HepG2 (cell line): ENCODE measurements at regions not wholly inside any gene's neighbourhood (a gene's known extent, or its start where the extent isn't known, plus 50 kb on each side); places are given as distances from the start of the nearest gene placed in this dataset.

Experiments used
- AKAP8 ChIP-seq: sonication (generic); formaldehyde crosslinking; IDR thresholded peaks from 2 replicates; pipeline ENCODE4 v1.5.1; 2020; ENCODE audit warnings: mild to moderate bottlenecking, missing genetic modification reagents
- ATAD3A ChIP-seq: sonication (generic); formaldehyde crosslinking; IDR thresholded peaks from 2 replicates; pipeline ENCODE4 v1.4.0; 2020; ENCODE audit warnings: missing genetic modification reagents
- EED ChIP-seq: sonication (generic); formaldehyde crosslinking; IDR thresholded peaks from 2 replicates; pipeline ENCODE4 v1.5.0; 2020; ENCODE audit warnings: mild to moderate bottlenecking, missing genetic modification reagents
- FOXK2 ChIP-seq: fragments of 450-650 bp; IDR thresholded peaks from 2 replicates; pipeline ENCODE4 v1.6.1; 2016
- HNRNPH1 ChIP-seq: fragments of 200-400 bp; formaldehyde crosslinking; optimal IDR thresholded peaks from 2 replicates; pipeline ENCODE3; 2017; ENCODE audit warnings: mild to moderate bottlenecking, low read depth, low read length
- ISL2 ChIP-seq: sonication (generic); formaldehyde crosslinking; IDR thresholded peaks from 2 replicates; pipeline ENCODE4 v1.5.0; 2020; ENCODE audit warnings: missing genetic modification reagents
- JDP2 ChIP-seq: sonication (generic); formaldehyde crosslinking; IDR thresholded peaks from 2 replicates; pipeline ENCODE4 v1.8.1; 2022; ENCODE audit warnings: missing genetic modification reagents, borderline replicate concordance
- KDM3A ChIP-seq: IDR thresholded peaks from 2 replicates; pipeline ENCODE4 v1.6.1; 2018; ENCODE audit warnings: low read depth, missing compliant biosample characterization
- KDM5A ChIP-seq: fragments of 200-600 bp; sonication (generic); IDR thresholded peaks from 2 replicates; pipeline ENCODE4 v1.7.0; 2018; ENCODE audit warnings: antibody characterized with exemption, mild to moderate bottlenecking, low read length, borderline replicate concordance
- KLF6 ChIP-seq: IDR thresholded peaks from 2 replicates; pipeline ENCODE4 v1.8.0; 2016; ENCODE audit warnings: missing biosample characterization, missing genetic modification reagents
- MED1 ChIP-seq: sonication (generic); formaldehyde crosslinking; IDR thresholded peaks from 2 replicates; pipeline ENCODE4 v1.4.0; 2020; ENCODE audit warnings: missing genetic modification reagents
- MTA3 ChIP-seq: sonication (generic); formaldehyde crosslinking; IDR thresholded peaks from 2 replicates; pipeline ENCODE4 v1.4.0; 2020; ENCODE audit warnings: missing genetic modification reagents
- PRPF4 ChIP-seq: fragments of 200-400 bp; formaldehyde crosslinking; IDR thresholded peaks from 2 replicates; pipeline ENCODE4 v1.6.1; 2016; ENCODE audit warnings: low read length, low read depth; ENCODE audit not compliant: poor library complexity, severe bottlenecking
- SALL1 ChIP-seq: sonication (generic); formaldehyde crosslinking; IDR thresholded peaks from 2 replicates; pipeline ENCODE4 v1.8.0; 2022; ENCODE audit warnings: mild to moderate bottlenecking, missing genetic modification reagents
- SAP130 ChIP-seq: IDR thresholded peaks from 2 replicates; pipeline ENCODE4 v1.6.1; 2016; ENCODE audit warnings: low read depth
- ZNF124 ChIP-seq: sonication (generic); formaldehyde crosslinking; IDR thresholded peaks from 2 replicates; pipeline ENCODE4 v1.4.0; 2020; ENCODE audit warnings: missing genetic modification reagents
- ZNF253 ChIP-seq: sonication (generic); formaldehyde crosslinking; IDR thresholded peaks from 2 replicates; pipeline ENCODE4 v1.8.0; 2022; ENCODE audit warnings: mild to moderate bottlenecking, missing genetic modification reagents, borderline replicate concordance
- ZNF451 ChIP-seq: sonication (generic); formaldehyde crosslinking; IDR thresholded peaks from 2 replicates; pipeline ENCODE4 v1.5.0; 2020; ENCODE audit warnings: mild to moderate bottlenecking, missing genetic modification reagents
- ZNF550 ChIP-seq: sonication (generic); formaldehyde crosslinking; IDR thresholded peaks from 2 replicates; pipeline ENCODE4 v1.4.0; 2020; ENCODE audit warnings: mild to moderate bottlenecking, missing genetic modification reagents, borderline replicate concordance
- ZNF616 ChIP-seq: sonication (generic); formaldehyde crosslinking; IDR thresholded peaks from 2 replicates; pipeline ENCODE4 v1.5.0; 2020; ENCODE audit warnings: low read depth, mild to moderate bottlenecking, missing genetic modification reagents
- ZNF7 ChIP-seq: IDR thresholded peaks from 2 replicates; pipeline ENCODE4 v1.6.1; 2016; ENCODE audit warnings: missing biosample characterization, missing genetic modification reagents
- TF ChIP-seq, protein P1 (sequence below): sonication (generic); formaldehyde crosslinking; IDR thresholded peaks from 2 replicates; pipeline ENCODE4; 2020; ENCODE audit warnings: missing genetic modification reagents, mild to moderate bottlenecking, borderline replicate concordance
- TF ChIP-seq, protein P2 (sequence below): sonication (generic); formaldehyde crosslinking; IDR thresholded peaks from 2 replicates; pipeline ENCODE4 v1.4.0; 2020; ENCODE audit warnings: mild to moderate bottlenecking, missing genetic modification reagents
- TF ChIP-seq, protein P3 (sequence below): sonication (generic); formaldehyde crosslinking; IDR thresholded peaks from 2 replicates; pipeline ENCODE4 v1.8.0; 2022; ENCODE audit warnings: missing genetic modification reagents, mild to moderate bottlenecking, inconsistent platforms, borderline replicate concordance
- TF ChIP-seq, protein P4 (sequence below): sonication (generic); formaldehyde crosslinking; IDR thresholded peaks from 2 replicates; pipeline ENCODE4 v1.5.1; 2020; ENCODE audit warnings: mild to moderate bottlenecking, missing genetic modification reagents, moderate library complexity

DNA sequence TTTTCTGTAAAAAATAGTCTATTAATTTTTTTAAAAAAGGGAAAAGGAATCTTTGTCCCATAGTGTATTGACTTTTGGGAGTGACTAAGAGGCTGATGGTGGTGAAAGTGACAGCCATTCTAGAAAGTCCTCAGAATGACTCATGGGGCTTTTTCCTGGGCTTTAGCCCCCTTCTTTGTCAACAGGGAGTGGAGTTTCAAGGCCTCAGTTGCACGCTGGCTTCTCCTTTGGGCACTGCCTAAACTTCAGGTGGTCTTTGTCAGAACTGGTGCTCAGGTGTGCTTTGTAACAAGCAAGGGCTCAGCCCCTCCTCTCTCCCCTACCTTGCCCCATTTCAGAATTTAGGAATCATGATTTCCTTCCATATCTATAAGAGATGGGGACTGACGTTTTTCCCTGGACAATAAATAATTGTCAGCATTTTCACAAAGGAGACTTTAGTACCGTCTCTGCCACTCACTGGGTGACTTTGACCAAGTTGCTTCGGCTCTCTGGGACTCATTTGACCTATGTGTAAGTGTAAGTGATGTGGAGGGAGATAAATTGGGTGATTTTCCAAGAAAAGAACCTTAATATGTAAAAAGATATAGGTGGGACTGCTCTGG lies 61.2 kb upstream of the IGFBP2 start (continued):
- TF ChIP-seq, protein P1, sequence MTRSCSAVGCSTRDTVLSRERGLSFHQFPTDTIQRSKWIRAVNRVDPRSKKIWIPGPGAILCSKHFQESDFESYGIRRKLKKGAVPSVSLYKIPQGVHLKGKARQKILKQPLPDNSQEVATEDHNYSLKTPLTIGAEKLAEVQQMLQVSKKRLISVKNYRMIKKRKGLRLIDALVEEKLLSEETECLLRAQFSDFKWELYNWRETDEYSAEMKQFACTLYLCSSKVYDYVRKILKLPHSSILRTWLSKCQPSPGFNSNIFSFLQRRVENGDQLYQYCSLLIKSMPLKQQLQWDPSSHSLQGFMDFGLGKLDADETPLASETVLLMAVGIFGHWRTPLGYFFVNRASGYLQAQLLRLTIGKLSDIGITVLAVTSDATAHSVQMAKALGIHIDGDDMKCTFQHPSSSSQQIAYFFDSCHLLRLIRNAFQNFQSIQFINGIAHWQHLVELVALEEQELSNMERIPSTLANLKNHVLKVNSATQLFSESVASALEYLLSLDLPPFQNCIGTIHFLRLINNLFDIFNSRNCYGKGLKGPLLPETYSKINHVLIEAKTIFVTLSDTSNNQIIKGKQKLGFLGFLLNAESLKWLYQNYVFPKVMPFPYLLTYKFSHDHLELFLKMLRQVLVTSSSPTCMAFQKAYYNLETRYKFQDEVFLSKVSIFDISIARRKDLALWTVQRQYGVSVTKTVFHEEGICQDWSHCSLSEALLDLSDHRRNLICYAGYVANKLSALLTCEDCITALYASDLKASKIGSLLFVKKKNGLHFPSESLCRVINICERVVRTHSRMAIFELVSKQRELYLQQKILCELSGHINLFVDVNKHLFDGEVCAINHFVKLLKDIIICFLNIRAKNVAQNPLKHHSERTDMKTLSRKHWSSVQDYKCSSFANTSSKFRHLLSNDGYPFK (CRISPR knock-in tag): no peak
- TF ChIP-seq KLF6 (CRISPR knock-in tag) (no peak), KDM5A (no peak), ZNF451 (CRISPR knock-in tag) (no peak), ZNF550 (CRISPR knock-in tag) (no peak), JDP2 (CRISPR knock-in tag) (no peak), ZNF124 (CRISPR knock-in tag) (no peak), PRPF4 (no peak), SALL1 (no peak; the same call in 1 of the 2 replicates), SAP130 (CRISPR knock-in tag) (peak; percentile 12), ISL2 (CRISPR knock-in tag) (peak; percentile 39; the same call in 1 of the 2 replicates), MED1 (CRISPR knock-in tag) (peak; percentile 32; the same call in 1 of the 2 replicates), ZNF7 (no peak), ZNF616 (CRISPR knock-in tag) (no peak), EED (CRISPR knock-in tag) (no peak), MTA3 (CRISPR knock-in tag) (no peak), AKAP8 (no peak), ZNF253 (CRISPR knock-in tag) (no peak), KDM3A (CRISPR knock-in tag) (no peak), HNRNPH1 (no peak), ATAD3A (no peak), FOXK2 (no peak)
- TF ChIP-seq, protein P2, sequence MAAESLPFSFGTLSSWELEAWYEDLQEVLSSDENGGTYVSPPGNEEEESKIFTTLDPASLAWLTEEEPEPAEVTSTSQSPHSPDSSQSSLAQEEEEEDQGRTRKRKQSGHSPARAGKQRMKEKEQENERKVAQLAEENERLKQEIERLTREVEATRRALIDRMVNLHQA (CRISPR knock-in tag): no peak
- TF ChIP-seq, protein P3, sequence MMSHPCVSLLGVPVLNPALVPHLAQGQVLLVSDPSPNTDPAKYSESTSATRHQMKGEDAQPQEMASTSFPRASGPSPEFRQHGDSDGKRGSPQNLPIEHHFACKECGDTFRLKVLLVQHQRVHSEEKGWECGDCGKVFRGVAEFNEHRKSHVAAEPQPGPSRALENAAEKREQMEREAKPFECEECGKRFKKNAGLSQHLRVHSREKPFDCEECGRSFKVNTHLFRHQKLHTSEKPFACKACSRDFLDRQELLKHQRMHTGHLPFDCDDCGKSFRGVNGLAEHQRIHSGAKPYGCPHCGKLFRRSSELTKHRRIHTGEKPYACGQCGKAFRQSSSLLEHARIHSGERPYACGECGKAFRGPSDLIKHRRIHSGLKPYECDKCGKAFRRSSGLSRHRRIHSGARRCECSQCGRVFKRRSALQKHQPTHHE (CRISPR knock-in tag): no peak
- TF ChIP-seq, protein P4, sequence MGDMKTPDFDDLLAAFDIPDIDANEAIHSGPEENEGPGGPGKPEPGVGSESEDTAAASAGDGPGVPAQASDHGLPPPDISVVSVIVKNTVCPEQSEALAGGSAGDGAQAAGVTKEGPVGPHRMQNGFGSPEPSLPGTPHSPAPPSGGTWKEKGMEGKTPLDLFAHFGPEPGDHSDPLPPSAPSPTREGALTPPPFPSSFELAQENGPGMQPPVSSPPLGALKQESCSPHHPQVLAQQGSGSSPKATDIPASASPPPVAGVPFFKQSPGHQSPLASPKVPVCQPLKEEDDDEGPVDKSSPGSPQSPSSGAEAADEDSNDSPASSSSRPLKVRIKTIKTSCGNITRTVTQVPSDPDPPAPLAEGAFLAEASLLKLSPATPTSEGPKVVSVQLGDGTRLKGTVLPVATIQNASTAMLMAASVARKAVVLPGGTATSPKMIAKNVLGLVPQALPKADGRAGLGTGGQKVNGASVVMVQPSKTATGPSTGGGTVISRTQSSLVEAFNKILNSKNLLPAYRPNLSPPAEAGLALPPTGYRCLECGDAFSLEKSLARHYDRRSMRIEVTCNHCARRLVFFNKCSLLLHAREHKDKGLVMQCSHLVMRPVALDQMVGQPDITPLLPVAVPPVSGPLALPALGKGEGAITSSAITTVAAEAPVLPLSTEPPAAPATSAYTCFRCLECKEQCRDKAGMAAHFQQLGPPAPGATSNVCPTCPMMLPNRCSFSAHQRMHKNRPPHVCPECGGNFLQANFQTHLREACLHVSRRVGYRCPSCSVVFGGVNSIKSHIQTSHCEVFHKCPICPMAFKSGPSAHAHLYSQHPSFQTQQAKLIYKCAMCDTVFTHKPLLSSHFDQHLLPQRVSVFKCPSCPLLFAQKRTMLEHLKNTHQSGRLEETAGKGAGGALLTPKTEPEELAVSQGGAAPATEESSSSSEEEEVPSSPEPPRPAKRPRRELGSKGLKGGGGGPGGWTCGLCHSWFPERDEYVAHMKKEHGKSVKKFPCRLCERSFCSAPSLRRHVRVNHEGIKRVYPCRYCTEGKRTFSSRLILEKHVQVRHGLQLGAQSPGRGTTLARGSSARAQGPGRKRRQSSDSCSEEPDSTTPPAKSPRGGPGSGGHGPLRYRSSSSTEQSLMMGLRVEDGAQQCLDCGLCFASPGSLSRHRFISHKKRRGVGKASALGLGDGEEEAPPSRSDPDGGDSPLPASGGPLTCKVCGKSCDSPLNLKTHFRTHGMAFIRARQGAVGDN (CRISPR knock-in tag): no peak
